GM11168 (cell line): ENCODE measurements at regions not wholly inside any gene's neighbourhood (a gene's known extent, or its start where the extent isn't known, plus 50 kb on each side); places are given as distances from the start of the nearest gene placed in this dataset.
"Not testable (repeated sequence)": the region's sequence is repeated elsewhere in the genome, so short reads cannot be mapped to it uniquely, and the experiment has no call there.

Source experiments
- in situ Hi-C: fragments of 300-500 bp; cut with MboI; formaldehyde crosslinking; loops from one replicate; pipeline ENCODE4 v1.12.0; 2022; ENCODE audit warnings: low sequenced_read_pairs; ENCODE audit not compliant: unreplicated experiment

DNA sequence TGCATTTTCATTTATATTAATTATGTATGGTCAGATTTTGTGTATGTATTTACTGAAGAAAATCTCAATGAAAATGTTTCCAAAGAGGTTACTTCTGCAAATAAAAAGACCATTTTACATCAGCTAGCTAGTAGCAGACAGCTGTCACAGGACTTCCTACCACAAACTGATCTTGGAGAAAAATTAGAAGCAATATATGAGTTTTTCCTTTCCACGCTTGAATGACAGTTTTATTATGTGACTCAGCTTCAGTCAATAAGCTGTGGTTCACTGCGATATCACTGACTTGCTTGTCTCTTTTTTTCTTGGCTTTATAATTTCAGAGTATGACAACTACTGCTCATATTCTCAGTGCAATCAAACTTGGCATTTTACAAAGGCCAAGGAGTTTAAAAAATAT is 787.4 kb upstream of the GALNTL6 start:
- in situ Hi-C loops = no loop called here

DNA sequence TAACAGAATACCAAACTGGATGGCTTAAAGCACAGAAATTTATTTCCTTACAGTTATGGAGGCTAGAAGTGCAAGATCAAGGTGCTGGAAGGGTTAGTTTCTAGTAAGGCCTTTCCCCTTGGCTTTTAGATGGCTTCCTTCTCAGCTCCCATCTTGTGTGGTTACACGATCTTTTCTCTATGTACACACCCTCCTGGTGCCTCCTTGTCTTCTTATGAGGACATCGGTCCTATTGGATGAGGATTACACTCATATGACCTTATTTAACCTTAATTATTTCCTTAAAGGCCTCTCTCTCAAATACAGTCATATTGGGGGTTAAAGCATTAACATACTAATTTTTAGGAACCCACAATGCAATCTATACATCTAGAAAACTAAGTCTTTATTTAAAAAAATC is 787.9 kb upstream of the GALNTL6 start:
- in situ Hi-C loops = no loop called here

DNA sequence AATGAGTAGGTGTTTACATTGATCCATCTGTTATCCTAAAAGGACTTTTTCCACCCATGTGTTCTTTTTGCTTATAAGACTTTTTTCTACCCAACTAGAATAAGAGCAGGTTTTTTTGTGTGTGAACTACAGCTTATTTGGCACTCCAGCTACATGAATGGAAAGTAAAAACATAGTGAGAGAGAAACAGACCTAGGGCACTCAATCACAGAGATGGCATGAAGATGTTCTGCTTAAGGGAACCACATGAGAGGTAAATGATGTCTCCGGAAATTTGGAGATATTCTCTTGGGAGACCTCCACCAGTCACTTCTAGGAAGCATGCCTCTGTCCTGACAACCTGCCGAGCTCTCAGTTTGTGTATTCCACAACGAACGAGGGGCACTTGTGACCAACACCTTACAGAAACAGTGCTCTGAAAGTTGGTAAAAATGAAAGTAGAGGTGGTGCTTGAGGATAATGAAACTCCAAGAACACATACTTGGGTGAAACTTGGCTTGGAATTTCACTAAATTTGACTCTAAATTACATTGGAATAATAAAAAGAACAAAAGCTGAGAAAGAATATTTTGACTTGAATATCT is 788.4 kb upstream of the GALNTL6 start:
- in situ Hi-C loops = no loop called here

DNA sequence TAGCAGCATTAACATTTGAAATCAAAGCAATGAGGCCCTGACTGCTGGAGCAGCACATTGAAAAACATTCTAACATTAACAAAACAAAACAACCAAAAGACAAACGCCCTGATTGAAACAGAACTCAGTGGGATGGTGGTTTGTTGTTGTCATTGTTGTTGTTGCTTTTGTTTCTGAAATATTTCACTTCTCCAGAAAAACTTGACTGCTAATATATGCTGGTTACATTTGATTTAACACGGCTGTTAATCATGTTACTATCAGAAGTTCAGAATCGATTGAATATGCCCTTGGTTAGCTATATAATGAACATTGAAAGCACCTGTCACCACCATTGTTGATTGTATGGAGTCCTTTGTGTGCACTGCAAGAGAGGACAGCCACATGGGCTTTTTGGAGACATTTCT is 790.4 kb upstream of the GALNTL6 start:
- in situ Hi-C loops = no loop called here

DNA sequence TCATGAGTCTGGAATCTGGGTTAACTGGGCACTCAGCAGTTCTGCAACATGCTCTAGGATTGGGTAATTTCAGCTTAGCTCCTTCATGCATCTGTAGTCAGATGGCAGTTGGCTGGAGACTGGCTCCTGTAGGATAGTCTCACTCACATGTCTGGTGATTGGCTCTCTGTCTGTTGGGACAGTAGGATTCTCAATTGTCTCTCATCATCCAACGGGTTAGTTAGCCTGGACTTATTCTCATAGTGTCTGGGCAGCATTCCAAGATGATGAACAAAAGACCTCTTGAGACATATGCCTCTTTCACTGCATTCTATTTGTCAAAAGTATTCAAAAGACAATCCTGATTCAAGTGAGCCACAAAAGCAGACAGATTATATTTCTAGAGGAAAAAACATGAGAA is 795.6 kb upstream of the GALNTL6 start:
- in situ Hi-C loops = no loop called here

DNA sequence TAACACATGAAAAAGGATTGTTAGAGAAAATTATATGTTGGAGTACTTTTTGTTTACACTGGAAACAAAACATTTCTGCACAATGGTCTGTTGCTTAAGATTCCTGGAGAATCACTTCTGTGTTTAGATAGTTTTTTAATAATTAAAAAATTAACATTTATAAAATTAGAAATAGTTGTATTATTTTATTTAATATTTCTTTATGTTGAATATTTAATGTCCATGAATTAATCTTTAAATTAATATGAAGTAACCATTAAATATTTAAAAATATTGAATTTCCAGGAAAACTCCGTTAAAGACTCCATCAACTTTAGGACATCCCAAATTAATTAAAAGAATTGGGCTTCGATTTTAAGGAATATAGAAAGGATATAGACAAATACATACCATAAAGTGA is 797.1 kb upstream of the GALNTL6 start:
- in situ Hi-C loops = no loop called here

DNA sequence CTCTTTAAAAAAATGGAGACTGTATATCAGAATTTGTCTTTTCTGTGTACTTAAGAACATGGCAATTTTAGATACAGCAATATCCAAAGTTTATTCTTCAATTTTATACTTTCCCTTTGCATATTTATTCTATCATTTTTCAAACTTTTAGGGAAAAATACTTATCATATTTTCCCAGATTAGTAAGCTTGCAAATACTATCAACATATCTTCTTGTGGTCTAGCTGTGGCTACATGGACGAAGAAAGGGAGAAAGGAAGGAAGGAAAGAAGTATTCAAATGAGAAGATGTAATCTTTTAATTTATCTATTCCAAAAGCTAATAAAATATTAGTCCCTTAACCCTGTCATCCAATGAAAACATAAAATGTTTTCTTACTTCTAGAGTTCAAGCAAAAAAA is 797.8 kb upstream of the GALNTL6 start:
- in situ Hi-C loops = no loop called here

DNA sequence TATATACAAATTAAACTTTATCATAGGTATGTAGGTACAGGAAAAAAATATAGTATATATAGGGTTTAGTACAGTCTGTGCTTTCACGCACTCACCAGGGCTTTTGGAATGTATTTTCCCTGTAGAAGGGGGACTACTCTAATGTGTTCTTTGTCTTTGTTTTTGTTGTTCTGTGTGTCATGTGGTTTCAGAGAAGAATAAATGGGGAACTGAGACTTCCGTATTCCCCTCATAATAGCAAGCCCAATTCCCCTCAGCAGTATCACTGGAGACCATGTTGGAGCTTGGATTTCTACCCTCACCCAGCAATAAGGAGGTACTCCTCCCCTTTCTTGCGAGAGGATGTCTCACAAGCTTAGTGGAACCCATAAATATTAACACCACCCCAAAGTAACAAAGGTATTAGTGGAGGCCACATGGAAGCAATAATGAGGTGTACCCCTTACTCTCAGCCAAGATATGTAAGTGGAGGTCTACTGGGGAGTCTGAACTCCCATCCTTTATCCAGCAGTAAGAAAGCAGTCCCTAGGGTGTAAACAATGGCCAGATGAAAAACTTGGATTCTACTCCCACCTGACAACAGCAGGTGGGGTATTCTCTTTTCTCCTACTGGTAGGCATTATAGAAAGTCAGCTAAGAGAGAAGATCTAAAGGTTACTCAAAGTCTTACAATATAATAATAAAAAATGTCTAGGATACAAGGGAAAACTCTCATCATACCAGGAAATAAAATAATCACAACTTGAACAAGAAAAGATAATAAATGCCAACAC is 805.4 kb upstream of the GALNTL6 start:
- in situ Hi-C loops = no loop called here

DNA sequence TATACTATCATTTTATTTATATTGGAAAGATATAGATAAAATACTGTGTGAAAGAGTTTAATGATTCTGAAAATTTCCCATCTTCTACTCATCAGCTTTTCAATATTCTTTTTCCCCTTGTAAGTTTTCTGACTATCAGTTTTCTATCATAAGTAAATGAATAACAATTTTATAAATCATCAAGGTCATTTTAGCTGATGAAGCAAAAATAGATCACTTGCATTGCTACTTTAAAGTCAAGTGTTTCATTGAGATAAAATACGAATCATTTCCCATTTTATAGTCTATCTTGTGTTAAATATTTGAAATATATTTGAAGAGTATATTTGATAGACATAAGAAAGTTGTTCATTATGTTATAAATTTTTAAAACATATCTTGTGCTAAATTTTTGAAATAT is 811.0 kb upstream of the GALNTL6 start:
- in situ Hi-C loops = no loop called here

DNA sequence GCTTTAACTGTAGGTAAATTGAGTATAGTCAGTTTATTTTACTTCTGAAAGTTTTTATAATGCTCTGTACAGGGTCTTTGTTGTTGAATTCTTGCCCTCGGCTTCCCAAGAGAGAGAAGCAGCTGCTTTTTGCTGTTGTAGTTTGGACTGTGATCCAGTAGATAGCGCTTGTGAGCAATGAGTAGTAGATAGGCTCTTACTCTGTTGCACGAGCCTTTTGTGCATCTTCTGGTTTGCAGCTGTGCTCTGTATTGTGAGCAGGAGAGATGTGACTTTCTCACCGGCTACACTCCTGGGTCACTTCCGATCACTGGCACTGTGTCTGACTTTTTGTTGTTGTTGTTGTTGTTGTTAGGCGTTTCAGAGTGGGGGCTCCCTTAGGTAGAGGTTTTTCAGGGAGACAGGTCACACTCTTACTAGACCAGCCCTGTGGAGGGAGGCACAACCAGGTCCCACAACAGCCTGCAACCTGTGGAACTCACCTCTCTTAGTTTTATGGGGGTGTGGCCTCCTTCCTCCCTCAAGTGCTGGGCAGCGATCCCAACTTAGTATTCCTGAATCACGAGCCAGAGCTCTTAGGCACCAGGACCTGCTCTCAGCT is 822.1 kb upstream of the GALNTL6 start:
- in situ Hi-C loops = loop anchor here (25.0 kb wide), 2 partner anchors 671 to 1196 kb away; no protein-coding TSS in a partner anchor

DNA sequence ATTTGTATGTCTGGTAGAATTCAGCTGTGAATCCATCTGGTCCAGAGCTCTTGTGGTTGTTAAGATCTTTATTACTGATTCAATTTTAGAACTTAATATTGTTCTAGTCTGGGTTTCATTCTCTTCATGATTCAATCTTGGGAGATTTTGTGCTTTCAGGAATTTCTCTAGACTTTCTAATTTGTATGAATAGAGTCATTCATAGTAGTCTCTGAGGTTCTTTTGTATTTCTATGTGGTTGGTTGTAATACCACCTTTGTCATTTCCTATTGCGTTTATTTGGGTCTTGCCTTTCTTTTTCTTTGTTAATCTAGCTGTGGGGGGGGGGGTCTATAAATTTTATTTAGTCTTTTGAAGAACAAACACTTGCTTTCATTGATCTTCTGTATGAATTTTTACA is 824.8 kb upstream of the GALNTL6 start:
- in situ Hi-C loops = loop anchor here (25.0 kb wide), 2 partner anchors 674 to 1199 kb away; no protein-coding TSS in a partner anchor

DNA sequence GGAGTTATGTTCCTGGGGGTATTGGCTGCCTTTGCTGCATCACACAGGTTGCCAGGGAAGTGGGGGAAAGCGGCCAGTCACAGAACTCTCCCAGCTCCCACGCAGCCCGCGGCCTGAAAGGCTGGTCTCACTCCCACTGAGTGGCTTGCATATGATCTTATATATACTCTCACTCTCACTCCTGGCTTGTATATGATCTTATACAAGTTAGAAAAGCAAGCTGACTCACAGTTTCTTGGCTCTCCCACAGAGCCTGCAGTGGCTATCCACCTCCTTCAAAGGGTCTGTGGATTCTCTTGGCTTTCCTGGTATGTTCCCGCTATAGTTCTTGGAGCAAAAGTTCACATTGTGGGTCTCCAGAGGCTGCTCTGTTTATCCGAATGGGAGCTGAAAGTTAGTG is 833.5 kb upstream of the GALNTL6 start:
- in situ Hi-C loops = loop anchor here (25.0 kb wide), 2 partner anchors 683 to 1208 kb away; no protein-coding TSS in a partner anchor

DNA sequence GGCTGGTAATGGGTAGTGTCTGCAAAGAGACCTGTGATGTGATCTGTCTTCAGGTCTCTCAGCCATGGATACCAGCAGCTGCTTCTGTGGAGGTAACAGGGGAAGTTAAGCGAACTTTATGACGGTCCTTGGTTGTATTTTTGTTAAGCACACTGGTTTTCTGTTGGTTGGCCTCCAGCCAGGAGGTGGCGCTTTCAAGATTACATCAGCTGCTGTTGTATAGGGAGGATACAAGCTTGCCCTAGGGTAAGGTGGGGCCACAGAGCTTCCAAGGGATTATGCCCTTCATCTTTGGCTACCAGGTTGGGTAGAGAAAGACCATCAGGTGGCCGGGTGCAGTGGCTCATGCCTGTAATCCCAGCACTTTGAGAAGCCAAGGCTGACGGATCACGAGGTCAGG is 834.2 kb upstream of the GALNTL6 start:
- in situ Hi-C loops = loop anchor here (25.0 kb wide), 2 partner anchors 683 to 1208 kb away; no protein-coding TSS in a partner anchor

DNA sequence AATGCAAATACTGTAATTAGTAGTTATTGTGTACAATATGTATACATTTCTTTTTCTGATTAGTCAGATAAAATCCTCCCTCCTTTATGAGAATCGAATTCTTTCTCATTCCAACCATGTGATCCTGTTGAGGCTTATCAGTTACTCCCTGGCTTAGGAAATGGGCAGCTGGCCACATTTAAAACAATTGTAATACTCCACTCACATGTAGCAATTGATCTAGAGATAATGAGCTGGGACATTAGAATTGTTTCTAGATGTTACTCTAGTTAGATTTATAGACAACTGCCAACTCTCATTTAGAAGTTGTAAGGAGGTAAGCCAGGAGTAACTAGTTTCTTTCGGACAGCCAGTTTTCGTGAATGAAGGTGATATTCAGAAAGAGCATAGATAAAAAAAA is 859.3 kb upstream of the AADAT start:
- in situ Hi-C loops = no loop called here

DNA sequence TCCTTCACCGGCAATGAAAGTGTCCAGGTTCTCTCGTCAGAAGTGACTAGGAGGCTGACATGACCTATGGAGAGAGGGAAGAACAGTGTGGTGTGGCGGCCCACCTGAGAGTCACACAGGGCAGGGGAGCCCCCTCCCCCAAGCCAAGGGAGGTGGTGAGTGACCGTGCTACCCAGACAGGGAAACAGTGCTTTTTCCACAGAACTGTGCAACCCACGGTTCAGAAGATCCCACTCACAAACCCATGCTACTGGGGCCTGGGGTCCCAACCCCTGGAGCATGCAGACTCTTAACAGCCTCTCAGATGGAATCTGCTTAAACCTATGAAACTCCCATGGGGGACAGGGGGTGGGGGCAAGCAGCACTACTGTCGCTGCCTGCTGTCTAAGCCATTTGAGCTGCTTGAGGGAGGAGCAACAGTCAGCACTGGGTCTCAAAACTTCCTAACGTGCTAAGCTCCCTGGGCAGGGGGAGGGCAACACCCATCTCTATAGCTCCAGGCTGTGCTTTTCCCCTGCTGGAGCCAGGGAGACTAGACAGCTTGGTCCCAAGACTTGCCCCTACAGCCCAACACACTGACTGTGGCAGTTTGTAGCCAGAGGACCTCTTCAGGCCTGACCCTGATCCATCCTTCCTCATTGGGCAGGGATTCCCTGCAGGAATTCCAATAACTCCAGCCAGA is 850.4 kb upstream of the AADAT start:
- in situ Hi-C loops = no loop called here

DNA sequence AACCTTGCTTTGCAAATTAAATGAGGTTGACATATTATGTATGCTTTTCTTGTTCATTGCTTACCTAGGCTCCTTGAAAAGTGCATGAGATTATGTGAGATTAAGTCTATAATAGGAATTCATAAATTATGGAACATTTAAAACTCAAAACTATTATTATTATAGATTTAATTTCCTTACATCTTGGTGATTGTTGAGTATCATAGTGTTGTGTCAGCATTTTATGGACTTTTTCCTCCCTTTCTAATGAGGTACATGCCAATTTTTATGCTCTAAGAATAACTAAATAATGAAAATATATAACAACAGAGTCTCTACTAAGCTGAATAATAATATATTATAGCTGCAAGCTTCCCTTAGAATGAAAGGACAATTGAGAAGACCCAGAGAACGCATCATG is 848.8 kb upstream of the AADAT start:
- in situ Hi-C loops = no loop called here

DNA sequence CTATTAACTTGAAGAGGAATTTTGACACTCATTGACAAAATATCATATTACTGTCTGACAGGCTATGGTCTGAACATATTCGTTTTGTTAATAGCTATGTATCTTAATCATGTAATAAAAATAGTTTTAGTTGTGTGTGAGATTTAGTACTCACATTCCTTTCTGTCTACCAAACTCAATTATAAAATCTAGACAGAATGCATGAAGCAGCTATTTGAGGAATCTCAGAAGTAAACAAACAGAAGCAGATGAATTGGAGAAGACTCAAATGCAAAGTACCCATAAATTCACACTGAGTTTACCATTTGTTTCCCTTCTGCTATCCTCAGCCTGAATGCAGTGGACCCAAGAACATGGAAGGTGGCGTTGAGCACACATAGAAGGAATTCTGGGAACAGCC is 841.6 kb upstream of the AADAT start:
- in situ Hi-C loops = no loop called here

DNA sequence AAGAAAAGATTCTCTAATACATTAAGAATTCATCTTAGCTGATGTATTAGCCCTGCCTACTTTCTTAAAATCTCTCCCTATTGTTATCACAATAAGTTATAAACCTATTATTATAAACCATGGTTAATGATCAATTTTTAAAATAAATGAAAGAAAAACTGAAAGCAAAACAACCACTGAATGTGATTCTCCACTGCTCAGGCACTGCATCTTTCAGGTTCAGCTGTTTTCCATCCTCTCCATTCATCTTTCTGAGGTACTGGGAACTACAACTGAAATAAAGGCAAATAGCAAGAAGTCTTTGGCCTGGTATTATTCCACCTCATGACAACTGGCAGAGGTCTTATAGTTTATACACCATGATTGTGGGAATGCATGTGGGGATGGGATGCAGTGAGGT is 798.9 kb upstream of the AADAT start:
- in situ Hi-C loops = no loop called here

DNA sequence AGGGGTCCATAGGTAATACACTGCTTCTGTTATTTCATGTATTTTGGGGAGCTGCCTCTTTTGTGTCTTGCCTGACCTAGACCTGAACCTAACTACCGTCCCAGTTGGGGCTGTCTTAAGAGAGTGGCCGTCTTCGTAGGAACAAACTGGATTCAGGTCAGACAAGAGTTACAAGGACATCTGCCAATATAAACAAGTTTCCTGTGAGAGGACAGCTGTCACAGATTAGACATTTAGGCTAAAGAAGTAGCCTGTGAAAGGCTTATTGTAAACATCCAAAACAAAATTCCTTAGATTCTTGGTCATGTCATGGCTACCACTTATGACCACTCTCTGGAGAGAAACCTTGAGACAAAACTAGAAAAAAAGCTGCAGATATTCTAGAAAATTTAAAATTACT is 797.6 kb upstream of the AADAT start:
- in situ Hi-C loops = no loop called here

DNA sequence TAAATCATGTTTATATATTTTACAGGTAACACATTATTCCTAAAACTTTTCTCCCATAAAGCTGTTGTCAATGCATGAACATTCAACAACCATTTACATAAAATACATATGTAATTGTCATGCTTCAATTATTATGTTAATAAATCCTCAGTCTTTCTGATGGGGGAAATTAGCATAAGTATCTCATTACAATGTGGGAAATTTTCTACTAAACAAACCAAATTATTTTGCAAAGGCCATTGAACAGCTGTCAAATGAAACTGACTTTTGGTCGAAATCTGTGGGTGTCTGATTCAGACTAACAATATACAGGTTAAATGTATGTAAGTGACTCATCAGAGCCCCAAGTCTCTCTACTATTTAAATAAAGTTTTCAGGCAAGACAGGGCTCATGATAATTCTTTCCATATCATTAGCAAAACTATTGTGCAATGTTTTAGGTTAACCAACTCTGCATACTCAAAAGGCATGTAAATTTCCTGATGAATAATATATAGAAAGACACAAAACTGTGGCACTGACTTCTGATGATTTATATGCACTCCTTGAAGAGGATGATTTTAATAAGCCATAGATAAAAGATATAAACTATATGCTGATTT is 795.3 kb upstream of the AADAT start:
- in situ Hi-C loops = no loop called here

DNA sequence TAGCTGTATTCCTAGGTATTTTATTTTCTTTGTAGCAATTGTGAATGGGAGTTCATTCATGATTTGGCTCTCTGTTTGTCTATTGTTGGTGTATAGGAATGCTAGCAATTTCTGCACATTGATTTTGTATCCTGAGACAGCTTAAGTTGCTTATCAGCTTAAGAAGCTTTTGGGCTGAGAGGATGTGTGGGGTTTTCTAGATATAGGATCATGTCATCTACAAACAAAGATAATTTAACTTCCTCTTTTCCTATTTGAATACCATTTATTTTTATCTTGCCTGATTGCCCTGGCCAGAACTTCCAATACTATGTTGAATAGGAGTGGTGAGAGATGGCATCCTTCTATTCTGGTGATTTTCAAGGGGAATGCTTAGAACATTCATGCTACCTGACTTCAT is 791.9 kb upstream of the AADAT start:
- in situ Hi-C loops = not testable (repeated sequence)
